Neural cell (in vitro differentiated cells): ENCODE measurements at regions not wholly inside any gene's neighbourhood (a gene's known extent, or its start where the extent isn't known, plus 50 kb on each side); places are given as distances from the start of the nearest gene placed in this dataset.

Experiments
- H2AFZ ChIP-seq: fragments of 200-600, 300-800 bp; sonication (generic), shearing (Covaris generic); 2 replicates; pipeline ENCODE4 v1.6.0; 2014; ENCODE audit warnings: low read depth, mild to moderate bottlenecking, antibody characterized with exemption, low read length, moderate library complexity
- H3F3A ChIP-seq: fragments of 200-600 bp; shearing (Covaris generic); 2 replicates; pipeline ENCODE4 v1.6.1; 2016; ENCODE audit warnings: mild to moderate bottlenecking, moderate library complexity, mixed read lengths, antibody characterized with exemption, low read length; ENCODE audit not compliant: insufficient read depth, poor library complexity, severe bottlenecking
- H3K27ac ChIP-seq: fragments of 200-600, 300-800 bp; sonication (generic), shearing (Covaris generic); 2 replicates; pipeline ENCODE4 v1.5.1; 2014; ENCODE audit warnings: mild to moderate bottlenecking, low read length, moderate library complexity
- H3K27me3 ChIP-seq: fragments of 300-800, 200-600 bp; sonication (generic), shearing (Covaris generic); 2 replicates; pipeline ENCODE4 v1.6.0; 2014; ENCODE audit warnings: mild to moderate bottlenecking, low read depth, low read length, moderate library complexity; ENCODE audit not compliant: insufficient read depth
- H3K36me3 ChIP-seq: fragments of 300-800, 200-600 bp; sonication (generic), shearing (Covaris generic); 2 replicates; pipeline ENCODE4 v1.5.1; 2014; ENCODE audit warnings: mild to moderate bottlenecking, antibody characterized with exemption, low read length, moderate library complexity; ENCODE audit not compliant: insufficient read depth
- H3K4me2 ChIP-seq: fragments of 300-800, 200-600 bp; sonication (generic), shearing (Covaris generic); 2 replicates; pipeline ENCODE4 v1.6.0; 2014; ENCODE audit warnings: mild to moderate bottlenecking, low read length
- H3K4me3 ChIP-seq: fragments of 300-800, 200-600 bp; sonication (generic), shearing (Covaris generic); 2 replicates; pipeline ENCODE4 v1.5.1; 2014; ENCODE audit warnings: mild to moderate bottlenecking, low read length, moderate library complexity
- H3K79me2 ChIP-seq: fragments of 200-600 bp; shearing (Covaris generic); replicated peaks from 2 replicates; pipeline ENCODE4 v1.6.0; 2014; ENCODE audit warnings: mild to moderate bottlenecking, low read length, moderate library complexity; ENCODE audit not compliant: insufficient read depth
- H3K9ac ChIP-seq: fragments of 300-800, 200-600 bp; sonication (generic), shearing (Covaris generic); 2 replicates; pipeline ENCODE4 v1.6.1; 2016; ENCODE audit warnings: mild to moderate bottlenecking, low read length, mixed read lengths
- H3K9me2 ChIP-seq: fragments of 200-600 bp; shearing (Covaris generic); 2 replicates; pipeline ENCODE4 v1.6.1; 2016; ENCODE audit warnings: mild to moderate bottlenecking, low read length, mixed read lengths; ENCODE audit not compliant: insufficient read depth
- H3K9me3 ChIP-seq: fragments of 200-600, 300-800 bp; sonication (generic), shearing (Covaris generic); 2 replicates; pipeline ENCODE4 v1.6.1; 2016; ENCODE audit warnings: mild to moderate bottlenecking, mixed run types, low read length, moderate library complexity, mixed read lengths
- H4K20me1 ChIP-seq: fragments of 200-600 bp; shearing (Covaris generic); 2 replicates; pipeline ENCODE4 v1.6.1; 2016; ENCODE audit warnings: mild to moderate bottlenecking, mixed run types; ENCODE audit not compliant: insufficient read depth
- CTCF ChIP-seq: fragments of 450-650 bp; IDR thresholded peaks from 2 replicates; pipeline ENCODE4 v1.5.1; 2014; ENCODE audit warnings: antibody characterized with exemption, mild to moderate bottlenecking, moderate library complexity; ENCODE audit not compliant: poor library complexity, severe bottlenecking
- EP300 ChIP-seq: fragments of 450-650 bp; conservative IDR thresholded peaks from 2 replicates; pipeline ENCODE4 v1.6.1; 2014; ENCODE audit warnings: antibody characterized with exemption, mild to moderate bottlenecking, moderate library complexity; ENCODE audit not compliant: poor library complexity, severe bottlenecking
- EZH2 ChIP-seq: fragments of 200-600, 300-800 bp; shearing (Covaris generic), sonication (generic); IDR thresholded peaks from 2 replicates; pipeline ENCODE4 v1.6.1; 2014; ENCODE audit warnings: antibody characterized with exemption, low read length, borderline replicate concordance, mild to moderate bottlenecking; ENCODE audit not compliant: insufficient read depth, poor library complexity, severe bottlenecking
- MXI1 ChIP-seq: fragments of 450-650 bp; conservative IDR thresholded peaks from 2 replicates; pipeline ENCODE4 v1.6.1; 2014; ENCODE audit warnings: antibody characterized with exemption, mild to moderate bottlenecking; ENCODE audit not compliant: poor library complexity, severe bottlenecking
- POLR2AphosphoS5 ChIP-seq: IDR thresholded peaks from 2 replicates; pipeline ENCODE4 v1.6.1; 2012
- RAD21 ChIP-seq: fragments of 450-650 bp; conservative IDR thresholded peaks from 2 replicates; pipeline ENCODE4 v1.6.1; 2014; ENCODE audit warnings: antibody characterized with exemption, mild to moderate bottlenecking, moderate library complexity
- SMC3 ChIP-seq: fragments of 450-650 bp; conservative IDR thresholded peaks from 2 replicates; pipeline ENCODE4 v1.6.1; 2014; ENCODE audit warnings: antibody characterized with exemption, mild to moderate bottlenecking, moderate library complexity; ENCODE audit not compliant: poor library complexity
- TAF1 ChIP-seq: IDR thresholded peaks from 2 replicates; pipeline ENCODE4 v1.6.1; 2012; ENCODE audit warnings: low read depth
- TF ChIP-seq, protein P1 (sequence below): IDR thresholded peaks from 2 replicates; pipeline ENCODE4 v1.6.1; 2012; ENCODE audit warnings: borderline replicate concordance

DNA sequence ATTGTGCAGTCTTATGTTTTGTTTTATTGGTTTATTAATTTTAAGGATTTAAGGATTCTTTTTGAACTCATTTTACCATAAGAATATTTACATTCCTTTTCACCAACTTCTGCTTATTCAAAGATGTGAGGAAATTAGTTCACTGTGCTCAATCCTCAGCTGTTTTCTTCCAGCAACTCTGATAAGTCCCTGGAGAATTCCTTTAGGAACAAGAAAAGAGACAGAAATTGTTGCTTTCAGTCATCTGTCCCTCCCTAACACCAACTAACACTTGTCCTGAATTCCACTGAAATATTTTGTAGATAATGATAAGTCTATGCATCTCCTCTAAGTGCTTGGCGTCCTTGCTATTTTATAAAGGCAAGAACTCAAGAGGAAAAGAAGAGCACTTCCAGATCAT is 334.8 kb upstream of the MARCKS start:
- no peak overlapping the region for H3K9ac ChIP-seq
- H3K27me3 ChIP-seq, result no peaks in the 10 kb centered on the region
- no peaks in the 10 kb centered on the region for H3K9me2 ChIP-seq
- no peaks in the 10 kb centered on the region for H3K9me3 ChIP-seq
- no peak overlapping the region for H2AFZ ChIP-seq
- no peaks in the 10 kb centered on the region for H4K20me1 ChIP-seq
- H3K4me2 ChIP-seq, result no peak overlapping the region
- no peak for TF ChIP-seq TAF1
- no peak for TF ChIP-seq RAD21
- TF ChIP-seq CTCF, result no peak
- TF ChIP-seq, protein P1, sequence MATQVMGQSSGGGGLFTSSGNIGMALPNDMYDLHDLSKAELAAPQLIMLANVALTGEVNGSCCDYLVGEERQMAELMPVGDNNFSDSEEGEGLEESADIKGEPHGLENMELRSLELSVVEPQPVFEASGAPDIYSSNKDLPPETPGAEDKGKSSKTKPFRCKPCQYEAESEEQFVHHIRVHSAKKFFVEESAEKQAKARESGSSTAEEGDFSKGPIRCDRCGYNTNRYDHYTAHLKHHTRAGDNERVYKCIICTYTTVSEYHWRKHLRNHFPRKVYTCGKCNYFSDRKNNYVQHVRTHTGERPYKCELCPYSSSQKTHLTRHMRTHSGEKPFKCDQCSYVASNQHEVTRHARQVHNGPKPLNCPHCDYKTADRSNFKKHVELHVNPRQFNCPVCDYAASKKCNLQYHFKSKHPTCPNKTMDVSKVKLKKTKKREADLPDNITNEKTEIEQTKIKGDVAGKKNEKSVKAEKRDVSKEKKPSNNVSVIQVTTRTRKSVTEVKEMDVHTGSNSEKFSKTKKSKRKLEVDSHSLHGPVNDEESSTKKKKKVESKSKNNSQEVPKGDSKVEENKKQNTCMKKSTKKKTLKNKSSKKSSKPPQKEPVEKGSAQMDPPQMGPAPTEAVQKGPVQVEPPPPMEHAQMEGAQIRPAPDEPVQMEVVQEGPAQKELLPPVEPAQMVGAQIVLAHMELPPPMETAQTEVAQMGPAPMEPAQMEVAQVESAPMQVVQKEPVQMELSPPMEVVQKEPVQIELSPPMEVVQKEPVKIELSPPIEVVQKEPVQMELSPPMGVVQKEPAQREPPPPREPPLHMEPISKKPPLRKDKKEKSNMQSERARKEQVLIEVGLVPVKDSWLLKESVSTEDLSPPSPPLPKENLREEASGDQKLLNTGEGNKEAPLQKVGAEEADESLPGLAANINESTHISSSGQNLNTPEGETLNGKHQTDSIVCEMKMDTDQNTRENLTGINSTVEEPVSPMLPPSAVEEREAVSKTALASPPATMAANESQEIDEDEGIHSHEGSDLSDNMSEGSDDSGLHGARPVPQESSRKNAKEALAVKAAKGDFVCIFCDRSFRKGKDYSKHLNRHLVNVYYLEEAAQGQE, result no peak
- no peak for TF ChIP-seq MXI1
- TF ChIP-seq POLR2AphosphoS5, result no peak
- no peak for TF ChIP-seq SMC3
- TF ChIP-seq EZH2, result no peak
- no peak for TF ChIP-seq EP300
- H3K27ac ChIP-seq, result no peak overlapping the region
- H3F3A ChIP-seq, result no peaks in the 10 kb centered on the region
- no peaks in the 10 kb centered on the region for H3K36me3 ChIP-seq
- H3K79me2 ChIP-seq, result no peaks in the 10 kb centered on the region
- no peak overlapping the region for H3K4me3 ChIP-seq

DNA sequence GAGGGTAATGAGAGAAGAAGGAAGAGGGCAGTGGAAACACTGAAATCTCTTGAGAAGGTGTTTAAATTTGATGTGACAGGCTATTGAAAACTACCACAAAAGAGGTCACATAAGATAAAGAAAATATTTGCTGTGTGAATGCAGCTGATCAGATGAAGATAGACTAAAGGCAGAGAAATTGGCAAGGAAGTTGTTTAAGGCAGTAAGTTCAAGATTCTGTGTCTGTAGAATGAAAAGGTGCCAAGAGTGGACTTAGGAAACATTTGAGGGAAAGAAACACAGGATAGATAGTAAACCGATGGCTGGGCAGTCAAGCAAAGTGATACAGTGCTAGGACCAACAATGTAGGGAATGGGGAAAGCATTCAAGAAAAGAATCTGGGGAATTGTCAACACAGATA is 332.3 kb upstream of the MARCKS start:
- Histone ChIP-seq H3K9ac (no peak overlapping the region), H3K27me3 (no peaks in the 10 kb centered on the region), H2AFZ (no peak overlapping the region), H3K4me2 (no peak overlapping the region), H3K79me2 (no peaks in the 10 kb centered on the region), H3K9me3 (no peaks in the 10 kb centered on the region), H3K9me2 (no peaks in the 10 kb centered on the region), H4K20me1 (no peaks in the 10 kb centered on the region), H3K36me3 (no peaks in the 10 kb centered on the region), H3K27ac (no peak overlapping the region), H3F3A (no peaks in the 10 kb centered on the region), H3K4me3 (no peak overlapping the region)
- TF ChIP-seq RAD21 (no peak), MXI1 (no peak), SMC3 (no peak), CTCF (no peak), EP300 (no peak), TAF1 (no peak)
- TF ChIP-seq, protein P1, result no peak
